GM23338 (cell line): ENCODE measurements at regions not wholly inside any gene's neighbourhood (a gene's known extent, or its start where the extent isn't known, plus 50 kb on each side); places are given as distances from the start of the nearest gene placed in this dataset.

Experiments used
- ATAC-seq: fragments of 200-7000 bp; cut with Tn5 transposase; 3 replicates; pipeline ENCODE4 v1.9.1; 2020
- DNase-seq: peaks from one replicate; pipeline ENCODE4 v3.0.0-alpha.2; 2015; ENCODE audit warnings: low spot score
- H2AFZ ChIP-seq: fragments of 200-600 bp; sonication (generic); 2 replicates; pipeline ENCODE4 v1.8.0; 2016; ENCODE audit warnings: antibody characterized with exemption, mild to moderate bottlenecking, moderate library complexity
- H3F3A ChIP-seq: fragments of 200-600 bp; sonication (generic); replicated peaks from 2 replicates; pipeline ENCODE4 v1.8.0; 2017; ENCODE audit warnings: antibody characterized with exemption, mixed run types, low read depth
- H3K27ac ChIP-seq: fragments of 200-600 bp; sonication (generic); 2 replicates; pipeline ENCODE4 v1.6.1; 2016; ENCODE audit warnings: low read depth
- H3K27me3 ChIP-seq: fragments of 200-600 bp; sonication (generic); 2 replicates; pipeline ENCODE4 v1.8.0; 2016; ENCODE audit warnings: mild to moderate bottlenecking, mixed run types, moderate library complexity; ENCODE audit not compliant: insufficient read depth
- H3K36me3 ChIP-seq: fragments of 200-600 bp; sonication (generic); 2 replicates; pipeline ENCODE4 v1.8.0; 2016; ENCODE audit warnings: mild to moderate bottlenecking; ENCODE audit not compliant: insufficient read depth
- H3K4me1 ChIP-seq: fragments of 200-600 bp; sonication (generic); 2 replicates; pipeline ENCODE4 v1.8.0; 2016; ENCODE audit warnings: mild to moderate bottlenecking, moderate library complexity; ENCODE audit not compliant: insufficient read depth
- H3K4me2 ChIP-seq: fragments of 200-600 bp; sonication (generic); 2 replicates; pipeline ENCODE4 v1.7.1; 2017; ENCODE audit warnings: mixed run types
- H3K4me3 ChIP-seq: fragments of 200-600 bp; sonication (generic); 2 replicates; pipeline ENCODE4 v1.6.1; 2016; ENCODE audit warnings: mixed run types
- H3K79me2 ChIP-seq: fragments of 200-600 bp; sonication (generic); replicated peaks from 2 replicates; pipeline ENCODE4 v1.8.0; 2017; ENCODE audit warnings: mild to moderate bottlenecking; ENCODE audit not compliant: insufficient read depth
- H3K9me2 ChIP-seq: fragments of 200-600 bp; sonication (generic); 2 replicates; pipeline ENCODE4 v1.8.0; 2017; ENCODE audit not compliant: insufficient read depth
- H4K20me1 ChIP-seq: fragments of 200-600 bp; sonication (generic); replicated peaks from 2 replicates; pipeline ENCODE4 v1.8.0; 2017; ENCODE audit warnings: mild to moderate bottlenecking; ENCODE audit not compliant: insufficient read depth
- H3K27ac Mint-ChIP-seq: 2 replicates; pipeline ENCODE4 v1.8.0; 2020; ENCODE audit warnings: inconsistent platforms, mild to moderate bottlenecking, moderate library complexity, mixed read lengths
- H3K27me3 Mint-ChIP-seq: 3 replicates; pipeline ENCODE4 v1.8.0; 2022; ENCODE audit warnings: low read depth, mild to moderate bottlenecking, moderate library complexity, mixed read lengths, inconsistent platforms; ENCODE audit not compliant: insufficient read depth, poor library complexity
- H3K36me3 Mint-ChIP-seq: 3 replicates; pipeline ENCODE4 v1.8.0; 2021; ENCODE audit warnings: low read depth, mild to moderate bottlenecking, inconsistent platforms, moderate library complexity, mixed read lengths
- H3K4me1 Mint-ChIP-seq: 3 replicates; pipeline ENCODE4 v1.8.0; 2020; ENCODE audit warnings: mild to moderate bottlenecking, inconsistent platforms, mixed read lengths
- H3K4me3 Mint-ChIP-seq: 3 replicates; pipeline ENCODE4 v1.8.0; 2021; ENCODE audit warnings: moderate library complexity, mild to moderate bottlenecking, inconsistent platforms, mixed read lengths
- H3K9me3 Mint-ChIP-seq: 3 replicates; pipeline ENCODE4 v1.8.0; 2020; ENCODE audit warnings: moderate library complexity, mild to moderate bottlenecking, inconsistent platforms, mixed read lengths
- CREB1 ChIP-seq: fragments of 250-450 bp; sonication (Bioruptor Pico); IDR thresholded peaks from 2 replicates; pipeline ENCODE4 v1.5.0; 2020; ENCODE audit warnings: low read depth, mild to moderate bottlenecking, moderate library complexity
- ETS1 ChIP-seq: IDR thresholded peaks from 2 replicates; pipeline ENCODE4 v1.6.1; 2016; ENCODE audit warnings: antibody characterized with exemption
- NANOG ChIP-seq: IDR thresholded peaks from 2 replicates; pipeline ENCODE4 v1.6.1; 2016; ENCODE audit warnings: antibody characterized with exemption, borderline replicate concordance
- POLR2AphosphoS5 ChIP-seq: IDR thresholded peaks from 2 replicates; pipeline ENCODE4 v1.6.1; 2016; ENCODE audit warnings: antibody characterized with exemption, low read depth
- STAT1 ChIP-seq: IDR thresholded peaks from one replicate; pipeline ENCODE4 v1.6.1; 2016; ENCODE audit warnings: antibody characterized with exemption; ENCODE audit not compliant: unreplicated experiment
- ZNF114 ChIP-seq: fragments of 250-450 bp; sonication (Bioruptor Pico); IDR thresholded peaks from 2 replicates; pipeline ENCODE4 v1.5.0; 2020; ENCODE audit warnings: mild to moderate bottlenecking, moderate library complexity
- ZNF331 ChIP-seq: fragments of 250-450 bp; sonication (Bioruptor Pico); IDR thresholded peaks from 2 replicates; pipeline ENCODE4 v1.5.0; 2020; ENCODE audit warnings: low read depth, mild to moderate bottlenecking, moderate library complexity
- ZNF462 ChIP-seq: fragments of 250-450 bp; sonication (Bioruptor Pico); IDR thresholded peaks from 2 replicates; pipeline ENCODE4 v1.5.0; 2020; ENCODE audit warnings: mild to moderate bottlenecking, moderate library complexity

- TF ChIP-seq ZNF462 (no peak), CREB1 (no peak), POLR2AphosphoS5 (no peak), NANOG (no peak), ZNF114 (CRISPR knock-in tag) (no peak), STAT1 (no peak), ETS1 (no peak)
These were observed 167.9 kb downstream of the CBLN2 start (continued) for GRCh38 chr18:72376256-72376655.

- Histone ChIP-seq H3K79me2 (no peaks in the 10 kb centered on the region), H3K4me2 (no peak overlapping the region), H3F3A (no peaks in the 10 kb centered on the region), H2AFZ (no peak overlapping the region), H3K36me3 (peaks cover 7% of the 10 kb centered on the region), H4K20me1 (no peaks in the 10 kb centered on the region), H3K9me2 (no peaks in the 10 kb centered on the region), H3K27me3 (no peaks in the 10 kb centered on the region), H3K27ac (no peak overlapping the region), H3K4me3 (no peak overlapping the region), H3K4me1 (no peaks in the 10 kb centered on the region)
- peaks cover 6% of the 10 kb centered on the region for H3K27me3 Mint-ChIP-seq
- H3K36me3 Mint-ChIP-seq: peaks cover 15% of the 10 kb centered on the region
- H3K9me3 Mint-ChIP-seq: peaks cover 89% of the 10 kb centered on the region
- ATAC-seq (no peak), DNase-seq (no peak)
- no peak overlapping the region for H3K4me3 Mint-ChIP-seq
- H3K4me1 Mint-ChIP-seq: no peaks in the 10 kb centered on the region
- no peak overlapping the region for H3K27ac Mint-ChIP-seq
- TF ChIP-seq ETS1 (no peak), STAT1 (no peak), ZNF331 (CRISPR knock-in tag) (no peak), ZNF462 (no peak), POLR2AphosphoS5 (no peak), ZNF114 (CRISPR knock-in tag) (no peak)
These were observed 168.5 kb downstream of the CBLN2 start for GRCh38 chr18:72375618-72376017.
